ENCODE measurements at regions not wholly inside any gene's neighbourhood (a gene's known extent, or its start where the extent isn't known, plus 50 kb on each side); places are given as distances from the start of the nearest gene placed in this dataset.

DNA sequence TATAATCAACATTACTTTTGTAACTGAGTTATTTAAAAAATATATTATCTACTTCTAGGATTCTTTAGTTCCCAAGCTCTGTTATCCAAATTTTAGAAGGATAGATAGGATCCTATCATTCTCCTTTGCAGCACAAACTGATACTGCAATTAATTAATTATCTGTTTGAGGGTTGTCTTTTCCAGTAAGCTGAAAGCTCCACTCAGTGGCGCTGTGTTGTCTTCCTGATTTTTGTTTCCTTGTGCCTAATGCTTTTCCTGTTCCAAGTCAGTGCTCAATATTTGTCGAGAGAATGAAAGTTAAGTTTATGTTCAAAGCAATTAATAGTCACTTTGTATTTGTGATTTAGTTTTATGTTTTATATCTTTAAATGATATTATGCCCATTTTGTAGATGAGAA, 107.4 kb upstream of the ANK2 start:
- no peak for TF ChIP-seq EZH2 (IDR thresholded peaks at IDR 0.05; ENCODE audit: low read length)
- TF ChIP-seq, protein P1, sequence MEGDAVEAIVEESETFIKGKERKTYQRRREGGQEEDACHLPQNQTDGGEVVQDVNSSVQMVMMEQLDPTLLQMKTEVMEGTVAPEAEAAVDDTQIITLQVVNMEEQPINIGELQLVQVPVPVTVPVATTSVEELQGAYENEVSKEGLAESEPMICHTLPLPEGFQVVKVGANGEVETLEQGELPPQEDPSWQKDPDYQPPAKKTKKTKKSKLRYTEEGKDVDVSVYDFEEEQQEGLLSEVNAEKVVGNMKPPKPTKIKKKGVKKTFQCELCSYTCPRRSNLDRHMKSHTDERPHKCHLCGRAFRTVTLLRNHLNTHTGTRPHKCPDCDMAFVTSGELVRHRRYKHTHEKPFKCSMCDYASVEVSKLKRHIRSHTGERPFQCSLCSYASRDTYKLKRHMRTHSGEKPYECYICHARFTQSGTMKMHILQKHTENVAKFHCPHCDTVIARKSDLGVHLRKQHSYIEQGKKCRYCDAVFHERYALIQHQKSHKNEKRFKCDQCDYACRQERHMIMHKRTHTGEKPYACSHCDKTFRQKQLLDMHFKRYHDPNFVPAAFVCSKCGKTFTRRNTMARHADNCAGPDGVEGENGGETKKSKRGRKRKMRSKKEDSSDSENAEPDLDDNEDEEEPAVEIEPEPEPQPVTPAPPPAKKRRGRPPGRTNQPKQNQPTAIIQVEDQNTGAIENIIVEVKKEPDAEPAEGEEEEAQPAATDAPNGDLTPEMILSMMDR (optimal IDR thresholded peaks at IDR 0.05 in 1 of 3, IDR thresholded peaks at IDR 0.05 in 1 of 3, conservative IDR thresholded peaks at IDR 0.05 in 1 of 3; ENCODE audit: extremely low read depth in 1 of 3, insufficient read depth in 2 of 3, low read length in 3 of 3) = no peak
- DNase-seq (ENCODE audit: low read depth, low spot score) (no peak), FAIRE-seq (no peak)
- no peak overlapping the region for H3K27ac ChIP-seq (ENCODE audit: control insufficient read depth, insufficient read depth, low read length)
- H4K20me1 ChIP-seq (ENCODE audit: control insufficient read depth, extremely low read depth, insufficient read depth, low read length) = no peaks in the 10 kb centered on the region
- H3K9ac ChIP-seq (ENCODE audit: control insufficient read depth, extremely low read depth, insufficient read depth, low read length) = no peak overlapping the region
- H3K79me2 ChIP-seq (ENCODE audit: control insufficient read depth, insufficient read depth, low read length) = no peaks in the 10 kb centered on the region
- no peak overlapping the region for H3K4me2 ChIP-seq (ENCODE audit: control insufficient read depth, extremely low read depth, insufficient read depth, low read depth, low read length)
- peaks cover 8% of the 10 kb centered on the region for H3K27me3 ChIP-seq (ENCODE audit: control insufficient read depth, extremely low read depth, insufficient read depth, low read length)
- dilution Hi-C loops (cut with MboI; ENCODE audit: extremely low pct_ligation_motif_present, low sequenced_read_pairs) = no loop called here
- no peaks in the 10 kb centered on the region for H3K36me3 ChIP-seq (ENCODE audit: control insufficient read depth in 2 of 2, extremely low read depth in 1 of 2, insufficient read depth in 2 of 2, low read length in 2 of 2)
- H3K4me1 ChIP-seq (ENCODE audit: control insufficient read depth, extremely low read depth, insufficient read depth, low read length) = no peaks in the 10 kb centered on the region
- no peaks in the 10 kb centered on the region for H3K9me1 ChIP-seq (ENCODE audit: control insufficient read depth, extremely low read depth, insufficient read depth, low read length)
- no peaks in the 10 kb centered on the region for H3K9me3 ChIP-seq (ENCODE audit: control insufficient read depth, low read depth, low read length)
- H3K4me3 ChIP-seq (ENCODE audit: control insufficient read depth in 2 of 3, extremely low read depth in 1 of 3, insufficient read depth in 2 of 3, low read depth in 1 of 3, low read length in 3 of 3) = no peak overlapping the region
- no peak overlapping the region for H2AFZ ChIP-seq (ENCODE audit: control insufficient read depth, low read length)

DNA sequence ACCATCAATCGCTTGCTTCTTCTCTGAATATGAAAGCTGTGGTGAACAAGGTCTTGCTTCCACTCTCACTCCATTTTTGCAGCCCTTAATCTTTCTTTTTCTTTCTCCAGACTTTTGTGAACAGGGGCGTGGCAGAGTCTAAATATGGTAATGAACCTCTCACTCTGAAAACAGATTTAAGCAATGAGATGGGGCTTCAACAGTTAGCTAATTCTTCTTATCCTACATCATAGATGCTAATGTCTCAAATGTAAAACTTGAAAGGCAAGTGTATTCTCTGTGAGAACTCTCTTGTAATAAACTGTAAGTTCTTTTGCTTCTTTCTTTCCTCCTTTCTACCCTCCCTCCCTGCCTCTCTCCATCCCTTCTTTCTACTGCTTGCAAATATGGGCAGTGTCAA, 106.5 kb upstream of the ANK2 start:
- dilution Hi-C loops (cut with MboI; ENCODE audit: extremely low pct_ligation_motif_present, low sequenced_read_pairs) = no loop called here
- Histone ChIP-seq H4K20me1 (ENCODE audit: control insufficient read depth, extremely low read depth, insufficient read depth, low read length) (no peaks in the 10 kb centered on the region), H3K4me3 (ENCODE audit: control insufficient read depth in 2 of 3, extremely low read depth in 1 of 3, insufficient read depth in 2 of 3, low read depth in 1 of 3, low read length in 3 of 3) (no peak overlapping the region), H3K79me2 (ENCODE audit: control insufficient read depth, insufficient read depth, low read length) (no peaks in the 10 kb centered on the region), H3K9me1 (ENCODE audit: control insufficient read depth, extremely low read depth, insufficient read depth, low read length) (no peaks in the 10 kb centered on the region), H3K27me3 (ENCODE audit: control insufficient read depth, extremely low read depth, insufficient read depth, low read length) (peaks cover 8% of the 10 kb centered on the region), H3K9ac (ENCODE audit: control insufficient read depth, extremely low read depth, insufficient read depth, low read length) (no peak overlapping the region), H3K27ac (ENCODE audit: control insufficient read depth, insufficient read depth, low read length) (no peak overlapping the region), H3K36me3 (ENCODE audit: control insufficient read depth in 2 of 2, extremely low read depth in 1 of 2, insufficient read depth in 2 of 2, low read length in 2 of 2) (no peaks in the 10 kb centered on the region), H3K4me1 (ENCODE audit: control insufficient read depth, extremely low read depth, insufficient read depth, low read length) (no peaks in the 10 kb centered on the region), H3K4me2 (ENCODE audit: control insufficient read depth, extremely low read depth, insufficient read depth, low read depth, low read length) (no peak overlapping the region), H2AFZ (ENCODE audit: control insufficient read depth, low read length) (no peak overlapping the region), H3K9me3 (ENCODE audit: control insufficient read depth, low read depth, low read length) (no peaks in the 10 kb centered on the region)
- FAIRE-seq (no peak), DNase-seq (ENCODE audit: low read depth, low spot score) (no peak)
- TF ChIP-seq, protein P1 (optimal IDR thresholded peaks at IDR 0.05 in 1 of 3, IDR thresholded peaks at IDR 0.05 in 1 of 3, conservative IDR thresholded peaks at IDR 0.05 in 1 of 3; ENCODE audit: extremely low read depth in 1 of 3, insufficient read depth in 2 of 3, low read length in 3 of 3) = no peak
- no peak for TF ChIP-seq EZH2 (IDR thresholded peaks at IDR 0.05; ENCODE audit: low read length)

Data from keratinocyte (primary cell).